DND-41 (cell line): ENCODE measurements at regions not wholly inside any gene's neighbourhood (a gene's known extent, or its start where the extent isn't known, plus 50 kb on each side); places are given as distances from the start of the nearest gene placed in this dataset.
"Not testable (repeated sequence)": the region's sequence is repeated elsewhere in the genome, so short reads cannot be mapped to it uniquely, and the experiment has no call there.

Experiments used
- ATAC-seq: fragments of 200-7000 bp; cut with Tn5 transposase; 3 replicates; pipeline ENCODE4 v1.9.1; 2021; ENCODE audit warnings: low read depth; ENCODE audit not compliant: insufficient read depth
- DNase-seq: peaks from one replicate; pipeline ENCODE4 v3.0.0-alpha.2; 2020
- H2AFZ ChIP-seq: 2 replicates; pipeline ENCODE4 v1.6.0; 2012; ENCODE audit warnings: low read depth, low read length
- H3K27ac ChIP-seq: 2 replicates; pipeline ENCODE4 v1.5.1; 2012; ENCODE audit warnings: low read length, inconsistent platforms
- H3K27me3 ChIP-seq: fragments of 200-600 bp; sonication (generic); 2 replicates; pipeline ENCODE4 v1.6.0; 2012; ENCODE audit warnings: low read length, mild to moderate bottlenecking, inconsistent platforms; ENCODE audit not compliant: insufficient read depth, poor library complexity
- H3K36me3 ChIP-seq: 2 replicates; pipeline ENCODE4 v1.5.1; 2012; ENCODE audit warnings: low read length, inconsistent platforms; ENCODE audit not compliant: insufficient read depth
- H3K4me1 ChIP-seq: 2 replicates; pipeline ENCODE4 v1.5.1; 2012; ENCODE audit warnings: mild to moderate bottlenecking, low read length; ENCODE audit not compliant: insufficient read depth
- H3K4me2 ChIP-seq: 2 replicates; pipeline ENCODE4 v1.6.0; 2012; ENCODE audit warnings: mild to moderate bottlenecking, moderate library complexity, low read length, inconsistent platforms; ENCODE audit not compliant: insufficient read depth
- H3K4me3 ChIP-seq, 2 experiments: fragments of 200-600 bp in 1 of 2; shearing (Covaris generic) in 1 of 2; 2 replicates each; pipeline ENCODE4 v1.5.1; 2012 to 2016; ENCODE audit warnings: inconsistent platforms in 2 of 2, low read length in 2 of 2, mild to moderate bottlenecking in 2 of 2, low read depth in 1 of 2, moderate library complexity in 1 of 2
- H3K79me2 ChIP-seq: 2 replicates; pipeline ENCODE4 v1.6.0; 2012; ENCODE audit warnings: low read length, inconsistent platforms; ENCODE audit not compliant: insufficient read depth
- H3K9ac ChIP-seq: 2 replicates; pipeline ENCODE4 v1.6.0; 2012; ENCODE audit warnings: low read depth, mild to moderate bottlenecking, inconsistent platforms, low read length, moderate library complexity
- H3K9me3 ChIP-seq: 2 replicates; pipeline ENCODE4 v1.5.1; 2012; ENCODE audit warnings: low read length, moderate library complexity, mild to moderate bottlenecking, inconsistent platforms; ENCODE audit not compliant: insufficient read depth, severe bottlenecking
- H4K20me1 ChIP-seq: 2 replicates; pipeline ENCODE4 v1.6.0; 2012; ENCODE audit warnings: low read length; ENCODE audit not compliant: insufficient read depth
- CTCF ChIP-seq: IDR thresholded peaks from 2 replicates; pipeline ENCODE4 v1.5.1; 2012; ENCODE audit warnings: borderline replicate concordance, low read length, moderate library complexity, mild to moderate bottlenecking; ENCODE audit not compliant: poor library complexity, severe bottlenecking; ENCODE audit errors: extremely low read depth
- EZH2 ChIP-seq: IDR thresholded peaks from 3 replicates; pipeline ENCODE4 v1.6.1; 2012; ENCODE audit warnings: borderline replicate concordance, low read depth, mild to moderate bottlenecking, moderate library complexity, low read length, inconsistent platforms; ENCODE audit not compliant: severe bottlenecking

DNA sequence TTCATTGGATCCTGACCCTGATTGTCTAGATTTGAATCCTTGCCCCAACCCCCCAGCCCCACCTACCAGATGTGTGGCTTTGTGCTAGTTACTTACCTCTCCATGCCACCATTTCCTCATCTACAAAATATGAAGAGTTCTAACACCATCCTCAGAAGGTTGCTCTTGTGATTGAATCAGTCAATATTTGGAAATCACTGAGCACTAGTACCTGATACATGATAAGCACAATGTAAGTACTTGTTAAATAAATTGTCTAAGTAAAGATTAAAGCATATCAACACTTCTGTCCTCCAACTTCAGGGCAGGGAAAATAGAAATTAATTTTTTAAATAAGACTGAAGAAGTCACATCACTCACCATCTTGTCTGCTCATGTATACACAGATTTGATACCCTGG lies 249.6 kb upstream of the KLF3 start:
- Histone ChIP-seq H3K4me1 (no peaks in the 10 kb centered on the region), H3K27me3 (no peaks in the 10 kb centered on the region), H3K9ac (no peak overlapping the region), H3K79me2 (no peaks in the 10 kb centered on the region), H3K4me2 (no peak overlapping the region), H4K20me1 (no peaks in the 10 kb centered on the region), H3K9me3 (no peaks in the 10 kb centered on the region), H3K4me3 (no peak overlapping the region), H2AFZ (no peak overlapping the region), H3K27ac (no peak overlapping the region), H3K36me3 (no peaks in the 10 kb centered on the region)
- TF ChIP-seq CTCF (no peak), EZH2 (no peak)
- ATAC-seq (no peak), DNase-seq (no peak)

DNA sequence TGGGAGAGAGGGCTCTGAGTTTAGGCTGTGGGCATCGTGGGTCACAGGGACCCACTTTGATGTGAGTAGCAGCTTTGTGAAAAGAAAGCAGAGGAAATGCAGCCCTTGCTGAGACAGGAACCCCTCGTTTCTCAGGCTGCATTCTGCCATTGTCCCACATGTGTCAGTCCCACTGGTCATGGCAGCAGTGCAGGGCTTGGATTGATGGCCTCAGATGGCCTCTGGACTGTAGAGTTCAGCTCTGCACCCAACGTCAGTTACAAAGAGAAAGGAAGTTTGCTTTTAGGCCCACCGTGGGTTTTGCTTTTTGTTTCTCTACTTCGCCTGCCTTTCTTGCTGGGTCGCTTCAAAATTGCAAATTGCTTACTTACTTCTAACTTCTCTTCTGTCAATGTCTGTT lies 248.3 kb upstream of the KLF3 start:
- Histone ChIP-seq H3K36me3 (no peaks in the 10 kb centered on the region), H3K9me3 (no peaks in the 10 kb centered on the region), H3K4me1 (no peaks in the 10 kb centered on the region), H3K27me3 (no peaks in the 10 kb centered on the region), H3K4me3 (no peak overlapping the region), H4K20me1 (no peaks in the 10 kb centered on the region), H3K79me2 (no peaks in the 10 kb centered on the region), H3K27ac (no peak overlapping the region), H3K4me2 (no peak overlapping the region), H2AFZ (no peak overlapping the region), H3K9ac (no peak overlapping the region)
- TF ChIP-seq EZH2 (no peak), CTCF (no peak)
- ATAC-seq (no peak), DNase-seq (no peak)

- ATAC-seq: no peak
- H3K27ac ChIP-seq: no peak overlapping the region
Measured at GRCh38 chr4:38416450-38417014, 247.5 kb upstream of the KLF3 start.

GRCh38 chr4:38420254-38420653 lies 243.7 kb upstream of the KLF3 start:
- not testable (repeated sequence) for H4K20me1 ChIP-seq, H3K36me3 ChIP-seq, H3K79me2 ChIP-seq, H3K27ac ChIP-seq, H3K4me1 ChIP-seq, H3K9ac ChIP-seq, H3K27me3 ChIP-seq, H3K4me2 ChIP-seq, H3K4me3 ChIP-seq, H2AFZ ChIP-seq, DNase-seq, H3K9me3 ChIP-seq, ATAC-seq

More at GRCh38 chr4:38416450-38417014, 247.5 kb upstream of the KLF3 start:
- no peaks in the 10 kb centered on the region for H3K4me1 ChIP-seq
- no peak overlapping the region for H3K4me2 ChIP-seq
- H3K4me3 ChIP-seq: no peak overlapping the region
- H3K9me3 ChIP-seq: no peaks in the 10 kb centered on the region
- H2AFZ ChIP-seq: no peak overlapping the region
- DNase-seq: no peak
- no peaks in the 10 kb centered on the region for H3K79me2 ChIP-seq
- no peak overlapping the region for H3K9ac ChIP-seq
- H3K36me3 ChIP-seq: no peaks in the 10 kb centered on the region
- TF ChIP-seq EZH2 (no peak), CTCF (no peak)
- no peaks in the 10 kb centered on the region for H3K27me3 ChIP-seq
- H4K20me1 ChIP-seq: no peaks in the 10 kb centered on the region
